ENCODE measurements at regions not wholly inside any gene's neighbourhood (a gene's known extent, or its start where the extent isn't known, plus 50 kb on each side); places are given as distances from the start of the nearest gene placed in this dataset.

GRCh38 chr12:81872400-81872799, 113.2 kb upstream of the PPFIA2 start:
- Histone ChIP-seq H3K27me3 (ENCODE audit: control insufficient read depth, insufficient read depth) (no peaks in the 10 kb centered on the region), H3K27ac (ENCODE audit: low read length) (no peak overlapping the region), H3K4me3 (ENCODE audit: low read length) (no peak overlapping the region), H3K9me3 (ENCODE audit: control insufficient read depth, low read length) (no peaks in the 10 kb centered on the region), H3K4me1 (ENCODE audit: control insufficient read depth, insufficient read depth, low read length) (no peaks in the 10 kb centered on the region)
- DNase-seq (no peak), ATAC-seq (no peak)
- intact Hi-C loops (cut with DNase I): no loop called here
- 47% methylated on average over 1 of the region's 1 CpG for WGBS

- Histone ChIP-seq H3K4me3 (ENCODE audit: low read length) (no peak overlapping the region), H3K27me3 (ENCODE audit: control insufficient read depth, insufficient read depth) (no peaks in the 10 kb centered on the region), H3K27ac (ENCODE audit: low read length) (no peak overlapping the region), H3K9me3 (ENCODE audit: control insufficient read depth, low read length) (no peaks in the 10 kb centered on the region), H3K4me1 (ENCODE audit: control insufficient read depth, insufficient read depth, low read length) (no peaks in the 10 kb centered on the region)
- intact Hi-C loops (cut with DNase I): no loop called here
- 89% methylated on average over 1 of the region's 1 CpG for WGBS
- ATAC-seq (no peak), DNase-seq (no peak)
Measured at GRCh38 chr12:81866081-81866480, 106.9 kb upstream of the PPFIA2 start.

DNA sequence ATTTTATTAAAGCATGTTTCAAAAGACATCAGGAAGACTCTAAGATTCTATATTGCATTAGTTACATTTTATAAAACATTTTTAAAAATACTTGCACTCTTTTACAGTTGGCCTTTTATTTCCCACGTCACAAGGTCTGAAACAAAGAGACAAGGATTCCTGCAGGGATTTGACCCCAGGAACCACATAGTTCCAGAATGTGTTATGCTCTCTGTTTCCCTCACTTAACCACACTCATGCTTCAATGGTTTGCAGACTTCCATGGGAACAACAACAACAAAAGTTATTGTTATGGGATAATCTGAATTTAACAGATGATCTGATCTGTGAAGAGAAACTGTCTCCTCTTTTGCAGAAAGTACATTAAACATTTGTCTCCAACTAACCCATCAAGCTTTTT, 104.3 kb upstream of the PPFIA2 start:
- no peak overlapping the region for H3K4me3 ChIP-seq (ENCODE audit: low read length)
- H3K27ac ChIP-seq (ENCODE audit: low read length): no peak overlapping the region
- WGBS: 43% methylated on average over 1 of the region's 1 CpG

GRCh38 chr12:81859521-81859920, 100.4 kb upstream of the PPFIA2 start:
- no peak for DNase-seq
- H3K27me3 ChIP-seq (ENCODE audit: control insufficient read depth, insufficient read depth): no peaks in the 10 kb centered on the region
- 24% methylated on average over 3 of the region's 3 CpGs for WGBS
- intact Hi-C loops (cut with DNase I): no loop called here
- H3K4me1 ChIP-seq (ENCODE audit: control insufficient read depth, insufficient read depth, low read length): no peaks in the 10 kb centered on the region
- no peak overlapping the region for H3K27ac ChIP-seq (ENCODE audit: low read length)
- ATAC-seq: peak in 1 of 2 donors; percentile 57
- H3K9me3 ChIP-seq (ENCODE audit: control insufficient read depth, low read length): no peaks in the 10 kb centered on the region
- no peak overlapping the region for H3K4me3 ChIP-seq (ENCODE audit: low read length)

More for the DNA sequence above, 104.3 kb upstream of the PPFIA2 start:
- DNase-seq: no peak
- intact Hi-C loops (cut with DNase I): no loop called here
- H3K4me1 ChIP-seq (ENCODE audit: control insufficient read depth, insufficient read depth, low read length): no peaks in the 10 kb centered on the region
- ATAC-seq: no peak
- H3K27me3 ChIP-seq (ENCODE audit: control insufficient read depth, insufficient read depth): no peaks in the 10 kb centered on the region
- H3K9me3 ChIP-seq (ENCODE audit: control insufficient read depth, low read length): no peaks in the 10 kb centered on the region

- H3K27me3 ChIP-seq (ENCODE audit: control insufficient read depth, insufficient read depth): no peaks in the 10 kb centered on the region
- no peak for DNase-seq
- no peaks in the 10 kb centered on the region for H3K9me3 ChIP-seq (ENCODE audit: control insufficient read depth, low read length)
- no peaks in the 10 kb centered on the region for H3K4me1 ChIP-seq (ENCODE audit: control insufficient read depth, insufficient read depth, low read length)
- no peak overlapping the region for H3K4me3 ChIP-seq (ENCODE audit: low read length)
- H3K27ac ChIP-seq (ENCODE audit: low read length): no peak overlapping the region
- no peak for ATAC-seq
- intact Hi-C loops (cut with DNase I): no loop called here
Measured at GRCh38 chr12:81843599-81843998, 84.4 kb upstream of the PPFIA2 start.

GRCh38 chr12:81835783-81836182, 76.6 kb upstream of the PPFIA2 start:
- no peaks in the 10 kb centered on the region for H3K27me3 ChIP-seq (ENCODE audit: control insufficient read depth, insufficient read depth)
- no peaks in the 10 kb centered on the region for H3K4me1 ChIP-seq (ENCODE audit: control insufficient read depth, insufficient read depth, low read length)
- 85% methylated on average over 3 of the region's 3 CpGs for WGBS
- intact Hi-C loops (cut with DNase I): no loop called here
- H3K27ac ChIP-seq (ENCODE audit: low read length): no peak overlapping the region
- DNase-seq (no peak), ATAC-seq (no peak)
- H3K9me3 ChIP-seq (ENCODE audit: control insufficient read depth, low read length): no peaks in the 10 kb centered on the region
- H3K4me3 ChIP-seq (ENCODE audit: low read length): no peak overlapping the region

GRCh38 chr12:81819991-81820633, 61.0 kb upstream of the PPFIA2 start:
- intact Hi-C loops (cut with DNase I): no loop called here
- no peaks in the 10 kb centered on the region for H3K9me3 ChIP-seq (ENCODE audit: control insufficient read depth, low read length)
- H3K27ac ChIP-seq (ENCODE audit: low read length): no peak overlapping the region
- no peaks in the 10 kb centered on the region for H3K27me3 ChIP-seq (ENCODE audit: control insufficient read depth, insufficient read depth)
- ATAC-seq (no peak), DNase-seq (no peak)
- no peaks in the 10 kb centered on the region for H3K4me1 ChIP-seq (ENCODE audit: control insufficient read depth, insufficient read depth, low read length)
- H3K4me3 ChIP-seq (ENCODE audit: low read length): no peak overlapping the region

- no peaks in the 10 kb centered on the region for H3K9me3 ChIP-seq (ENCODE audit: control insufficient read depth, low read length)
- H3K4me1 ChIP-seq (ENCODE audit: control insufficient read depth, insufficient read depth, low read length): no peaks in the 10 kb centered on the region
- intact Hi-C loops (cut with DNase I): no loop called here
- H3K27ac ChIP-seq (ENCODE audit: low read length): no peak overlapping the region
- ATAC-seq (no peak), DNase-seq (no peak)
- no peak overlapping the region for H3K4me3 ChIP-seq (ENCODE audit: low read length)
- no peaks in the 10 kb centered on the region for H3K27me3 ChIP-seq (ENCODE audit: control insufficient read depth, insufficient read depth)
- WGBS: 56% methylated on average over 2 of the region's 2 CpGs
Measured at GRCh38 chr12:81815611-81816010, 56.5 kb upstream of the PPFIA2 start.

DNA sequence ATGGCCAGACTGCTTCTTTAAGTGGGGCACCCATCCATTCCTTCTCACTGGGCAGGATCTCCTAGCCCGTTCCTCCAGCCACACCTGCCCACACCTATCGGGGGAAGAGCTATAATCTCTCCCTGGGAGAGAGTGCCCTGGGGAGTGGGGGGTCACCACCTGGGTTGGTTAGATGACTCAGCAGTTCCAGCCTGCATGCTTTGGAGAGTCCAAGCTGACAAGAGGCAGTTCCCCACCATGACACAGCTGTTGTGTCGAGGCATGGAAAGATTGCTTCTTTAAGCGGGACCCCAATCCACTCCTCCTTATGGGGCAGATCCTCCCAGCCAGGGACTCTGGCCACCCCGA, 52.6 kb upstream of the PPFIA2 start:
- intact Hi-C loops (cut with DNase I): no loop called here

DNA sequence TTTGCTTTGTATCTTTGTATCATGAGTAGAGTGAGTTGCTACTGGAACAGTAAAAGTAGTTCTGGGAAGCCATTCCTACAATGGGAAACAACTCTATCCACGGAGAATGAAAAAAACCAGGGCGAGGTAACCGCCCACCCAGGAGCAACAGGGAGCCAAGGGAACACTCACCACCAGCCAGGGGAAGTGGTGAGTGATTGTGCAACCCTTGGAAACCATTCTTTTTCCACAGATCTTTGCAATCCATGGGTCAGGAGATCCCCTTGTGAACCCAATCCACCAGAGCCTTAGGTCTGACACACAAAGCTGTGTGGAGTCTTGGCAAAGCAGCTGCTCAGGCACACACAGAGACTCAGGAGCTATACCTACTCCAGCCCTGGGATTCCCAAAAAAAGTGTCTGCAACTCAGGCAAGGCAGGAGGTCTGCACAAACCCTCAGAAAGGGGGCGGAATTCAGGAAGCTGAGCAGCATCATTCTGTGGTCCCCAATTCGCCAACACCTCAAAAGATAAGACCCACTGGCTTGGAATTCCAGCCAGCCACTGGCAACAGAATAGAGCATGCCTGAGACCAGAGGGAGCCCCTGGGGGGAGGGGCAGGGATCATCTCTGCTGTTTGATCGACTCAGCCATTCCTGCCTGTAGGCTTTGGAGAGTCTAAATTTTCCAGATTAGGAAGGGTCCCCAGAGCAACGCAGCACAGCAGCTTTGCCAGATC, 52.1 kb upstream of the PPFIA2 start:
- peak; percentile 76 to 82 for ATAC-seq
- 77% methylated on average over 7 of the region's 7 CpGs for WGBS

More for the DNA sequence above, 52.6 kb upstream of the PPFIA2 start:
- 91% methylated on average over 5 of the region's 5 CpGs for WGBS
- Histone ChIP-seq H3K4me3 (ENCODE audit: low read length) (no peak overlapping the region), H3K9me3 (ENCODE audit: control insufficient read depth, low read length) (no peaks in the 10 kb centered on the region), H3K27me3 (ENCODE audit: control insufficient read depth, insufficient read depth) (no peaks in the 10 kb centered on the region), H3K27ac (ENCODE audit: low read length) (no peak overlapping the region), H3K4me1 (ENCODE audit: control insufficient read depth, insufficient read depth, low read length) (no peaks in the 10 kb centered on the region)
- ATAC-seq: no peak
- no peak for DNase-seq

GRCh38 chr12:81809829-81810595, 50.9 kb upstream of the PPFIA2 start:
- H3K27ac ChIP-seq (ENCODE audit: low read length): no peak overlapping the region
- intact Hi-C loops (cut with DNase I): no loop called here
- H3K9me3 ChIP-seq (ENCODE audit: control insufficient read depth, low read length): no peaks in the 10 kb centered on the region
- WGBS: 33% methylated on average over 4 of the region's 4 CpGs
- no peak overlapping the region for H3K4me3 ChIP-seq (ENCODE audit: low read length)
- DNase-seq (no peak), ATAC-seq (peak; percentile 61 to 80)
- no peaks in the 10 kb centered on the region for H3K4me1 ChIP-seq (ENCODE audit: control insufficient read depth, insufficient read depth, low read length)
- H3K27me3 ChIP-seq (ENCODE audit: control insufficient read depth, insufficient read depth): no peaks in the 10 kb centered on the region

More for the DNA sequence above, 52.1 kb upstream of the PPFIA2 start:
- Histone ChIP-seq H3K27ac (ENCODE audit: low read length) (no peak overlapping the region), H3K4me3 (ENCODE audit: low read length) (no peak overlapping the region), H3K9me3 (ENCODE audit: control insufficient read depth, low read length) (no peaks in the 10 kb centered on the region), H3K4me1 (ENCODE audit: control insufficient read depth, insufficient read depth, low read length) (no peaks in the 10 kb centered on the region), H3K27me3 (ENCODE audit: control insufficient read depth, insufficient read depth) (no peaks in the 10 kb centered on the region)
- peak in 2 of 3 donors; percentile 36 to 48 for DNase-seq
- intact Hi-C loops (cut with DNase I): no loop called here
